DMS79 treated with DMSO at 0.1 percent for 48 hours (cell line): ENCODE measurements at regions not wholly inside any gene's neighbourhood (a gene's known extent, or its start where the extent isn't known, plus 50 kb on each side); places are given as distances from the start of the nearest gene placed in this dataset.
"Not testable (repeated sequence)": the region's sequence is repeated elsewhere in the genome, so short reads cannot be mapped to it uniquely, and the experiment has no call there.

Experiments used
- DNase-seq: peaks from one replicate; lab custom pipeline; 2025; lab: John Stamatoyannopoulos, UW

- no peak for DNase-seq
These were observed 124.3 kb upstream of the FOXN2 start for GRCh38 chr2:48190230-48190629.

GRCh38 chr2:48194641-48195040 lies 119.8 kb upstream of the FOXN2 start:
- DNase-seq = no peak

- no peak for DNase-seq
These were observed 119.3 kb upstream of the FOXN2 start for GRCh38 chr2:48195169-48195568.

- no peak for DNase-seq
These were observed 116.9 kb upstream of the FOXN2 start for GRCh38 chr2:48197618-48198017.

- no peak for DNase-seq
These were observed 116.1 kb upstream of the FOXN2 start for GRCh38 chr2:48198371-48198770.

GRCh38 chr2:48199070-48199469 lies 115.4 kb upstream of the FOXN2 start:
- DNase-seq = no peak

GRCh38 chr2:48200620-48201293 lies 113.7 kb upstream of the FOXN2 start:
- DNase-seq = no peak

- DNase-seq = not testable (repeated sequence)
These were observed 113.0 kb upstream of the FOXN2 start for GRCh38 chr2:48201435-48201834.

- DNase-seq = no peak
These were observed 111.4 kb upstream of the FOXN2 start for GRCh38 chr2:48202863-48203642.

- no peak for DNase-seq
These were observed 110.8 kb upstream of the FOXN2 start for GRCh38 chr2:48203668-48204067.

GRCh38 chr2:48204750-48205136 lies 109.7 kb upstream of the FOXN2 start:
- DNase-seq = no peak

- no peak for DNase-seq
These were observed 109.2 kb upstream of the FOXN2 start for GRCh38 chr2:48205137-48205798.

- DNase-seq = not testable (repeated sequence)
These were observed 108.3 kb upstream of the FOXN2 start for GRCh38 chr2:48206056-48206656.

- DNase-seq = no peak
These were observed 107.3 kb upstream of the FOXN2 start for GRCh38 chr2:48207201-48207641.

- DNase-seq = no peak
These were observed 106.6 kb upstream of the FOXN2 start for GRCh38 chr2:48207851-48208250.

GRCh38 chr2:48209214-48209885 lies 105.1 kb upstream of the FOXN2 start:
- DNase-seq = no peak

GRCh38 chr2:48210189-48210588 lies 104.3 kb upstream of the FOXN2 start:
- no peak for DNase-seq

GRCh38 chr2:48213646-48214045 lies 100.8 kb upstream of the FOXN2 start:
- no peak for DNase-seq

GRCh38 chr2:48218169-48218568 lies 96.3 kb upstream of the FOXN2 start:
- no peak for DNase-seq

- DNase-seq = no peak
These were observed 95.3 kb upstream of the FOXN2 start for GRCh38 chr2:48219234-48219554.

GRCh38 chr2:48219555-48220436 lies 94.7 kb upstream of the FOXN2 start:
- no peak for DNase-seq
